Aorta (tissue), 5 donors: ENCODE measurements at regions not wholly inside any gene's neighbourhood (a gene's known extent, or its start where the extent isn't known, plus 50 kb on each side); places are given as distances from the start of the nearest gene placed in this dataset.

ENCODE experiments used
- ATAC-seq: fragments of 200-7000 bp; cut with Tn5 transposase; one replicate; pipeline ENCODE4 v1.9.1; 2022; ENCODE audit warnings: moderate library complexity; ENCODE audit not compliant: low FRiP score
- DNase-seq, 2 donors: peaks; one replicate each; pipeline ENCODE4 v3.0.0-alpha.2; 2020
- H3K27ac ChIP-seq, 2 donors: one replicate each; pipeline ENCODE4 v1.5.1; 2013; ENCODE audit warnings: low read length in 2 of 2, mild to moderate bottlenecking in 2 of 2, moderate library complexity in 2 of 2, control low read depth in 1 of 2, inconsistent platforms in 1 of 2, low read depth in 1 of 2
- H3K27me3 ChIP-seq, 2 donors: one replicate each; pipeline ENCODE4 v1.6.1; 2013; ENCODE audit warnings: control low read depth in 1 of 2, low read length in 1 of 2, mild to moderate bottlenecking in 1 of 2, moderate library complexity in 1 of 2; ENCODE audit not compliant: insufficient read depth in 2 of 2, control insufficient read depth in 1 of 2
- H3K36me3 ChIP-seq, 2 donors: one replicate each; pipeline ENCODE4 v1.6.1; 2013; ENCODE audit warnings: control low read depth in 1 of 2, low read length in 1 of 2, mild to moderate bottlenecking in 1 of 2; ENCODE audit not compliant: insufficient read depth in 2 of 2, control insufficient read depth in 1 of 2
- H3K4me1 ChIP-seq, 2 donors: one replicate each; pipeline ENCODE4 v1.6.1; 2013; ENCODE audit warnings: low read length in 2 of 2, control low read depth in 1 of 2, mild to moderate bottlenecking in 1 of 2, moderate library complexity in 1 of 2; ENCODE audit not compliant: insufficient read depth in 2 of 2, control insufficient read depth in 1 of 2
- H3K4me3 ChIP-seq, 2 donors: one replicate each; pipeline ENCODE4 v1.5.1; 2013; ENCODE audit warnings: low read length in 2 of 2, control low read depth in 1 of 2, mild to moderate bottlenecking in 1 of 2
- H3K9me3 ChIP-seq: one replicate; pipeline ENCODE4 v1.6.1; 2013; ENCODE audit warnings: mild to moderate bottlenecking, low read length; ENCODE audit not compliant: control insufficient read depth
- WGBS, 2 donors: extraction: QIAGEN DNeasy Blood & Tissue Kit; methylation state at CpG; one replicate each; pipeline ENCODE4 v1.1.7; 2013; 5-methylcytosine and 5-hydroxymethylcytosine counted together
- intact Hi-C, 2 donors: fragments of 100-400 bp; cut with DNase I; formaldehyde crosslinking; loops; one replicate each; pipeline versions ENCODE4 v1.14.2 to v1.15.0; 2022
- donor health status: healthy with polysubstance abuse.
- donor health status: Bipolar disorder and iron deficiency.
- donor health status: DM: no; HTN: no; CAD: no.
- donor health status: DM: no; HTN: no; CAD: no.
- donor health status: DM: yes; HTN: yes; CAD: no.

- H3K27me3 ChIP-seq, result no peaks in the 10 kb centered on the region
- WGBS, 2 donors, result 93 to 97% methylated on average over 4 of the region's 4 CpGs
- H3K9me3 ChIP-seq, result no peaks in the 10 kb centered on the region
- no peaks in the 10 kb centered on the region for H3K4me1 ChIP-seq
- no peak overlapping the region for H3K27ac ChIP-seq
- H3K36me3 ChIP-seq, result no peaks in the 10 kb centered on the region
- H3K4me3 ChIP-seq, result no peak overlapping the region
- no peak for ATAC-seq
- DNase-seq, result no peak
- intact Hi-C loops, result no loop called here
Observed at GRCh38 chr10:88071879-88072278, 208.5 kb downstream of the PTEN start.

GRCh38 chr10:88073682-88074081, 210.3 kb downstream of the PTEN start:
- H3K36me3 ChIP-seq, result no peaks in the 10 kb centered on the region
- H3K27me3 ChIP-seq, result no peaks in the 10 kb centered on the region
- no peak overlapping the region for H3K27ac ChIP-seq
- no peak overlapping the region for H3K4me3 ChIP-seq
- 67 to 96% methylated on average over 4 of the region's 4 CpGs for WGBS, 2 donors
- ATAC-seq, result no peak
- intact Hi-C loops, result no loop called here
- no peak for DNase-seq
- no peaks in the 10 kb centered on the region for H3K4me1 ChIP-seq
- H3K9me3 ChIP-seq, result no peaks in the 10 kb centered on the region

GRCh38 chr10:88074971-88075370, 211.5 kb downstream of the PTEN start:
- no peak for DNase-seq
- Histone ChIP-seq H3K27ac (no peak overlapping the region), H3K4me1 (peaks cover 0 to 2% of the 10 kb centered on the region in 2 donors), H3K4me3 (no peak overlapping the region), H3K9me3 (no peaks in the 10 kb centered on the region), H3K36me3 (no peaks in the 10 kb centered on the region), H3K27me3 (no peaks in the 10 kb centered on the region)
- WGBS, 2 donors, result 97% methylated on average over 5 of the region's 5 CpGs
- no peak for ATAC-seq
- intact Hi-C loops, result no loop called here

GRCh38 chr10:88076027-88076880, 212.8 kb downstream of the PTEN start:
- DNase-seq (no peak), ATAC-seq (no peak)
- Histone ChIP-seq H3K36me3 (no peaks in the 10 kb centered on the region), H3K27me3 (no peaks in the 10 kb centered on the region), H3K4me3 (no peak overlapping the region), H3K27ac (no peak overlapping the region), H3K9me3 (no peaks in the 10 kb centered on the region), H3K4me1 (peaks cover 2 to 3% of the 10 kb centered on the region in 2 donors)
- intact Hi-C loops, result no loop called here
- WGBS, 2 donors, result 78 to 80% methylated on average over 10 of the region's 10 CpGs

GRCh38 chr10:88077977-88078376, 214.6 kb downstream of the PTEN start:
- H3K27ac ChIP-seq, result no peak overlapping the region
- no peaks in the 10 kb centered on the region for H3K9me3 ChIP-seq
- H3K27me3 ChIP-seq, result no peaks in the 10 kb centered on the region
- H3K4me3 ChIP-seq, result no peak overlapping the region
- DNase-seq (no peak), ATAC-seq (no peak)
- peaks cover 5 to 9% of the 10 kb centered on the region in 2 donors for H3K4me1 ChIP-seq
- 62 to 86% methylated on average over 4 of the region's 4 CpGs for WGBS, 2 donors
- H3K36me3 ChIP-seq, result no peaks in the 10 kb centered on the region
- intact Hi-C loops, result no loop called here

- Histone ChIP-seq H3K9me3 (no peaks in the 10 kb centered on the region), H3K27ac (peak overlapping the region in 1 of 2 donors; percentile 70), H3K4me1 (peaks cover 5 to 9% of the 10 kb centered on the region in 2 donors), H3K36me3 (no peaks in the 10 kb centered on the region), H3K4me3 (no peak overlapping the region), H3K27me3 (no peaks in the 10 kb centered on the region)
- WGBS, 2 donors, result 1 to 3% methylated on average over 3 of the region's 3 CpGs
- ATAC-seq, result no peak
- no peak for DNase-seq
- intact Hi-C loops, result loop anchor here in 1 of 2 donors (10.0 kb wide), 1 partner anchor 305 kb away; no protein-coding TSS in a partner anchor
Observed at GRCh38 chr10:88080213-88080612, 216.8 kb downstream of the PTEN start.

- Histone ChIP-seq H3K9me3 (no peaks in the 10 kb centered on the region), H3K27me3 (no peaks in the 10 kb centered on the region), H3K4me1 (peaks cover 5 to 9% of the 10 kb centered on the region in 2 donors), H3K27ac (no peak overlapping the region), H3K36me3 (no peaks in the 10 kb centered on the region), H3K4me3 (no peak overlapping the region)
- intact Hi-C loops, result loop anchor here in 1 of 2 donors (10.0 kb wide), 1 partner anchor 303 kb away; no protein-coding TSS in a partner anchor
- no peak for DNase-seq
- WGBS, 2 donors, result 18 to 35% methylated on average over 3 of the region's 3 CpGs
- ATAC-seq, result no peak
Observed at GRCh38 chr10:88081457-88082054, 218.1 kb downstream of the PTEN start.

GRCh38 chr10:88082391-88082790, 219.0 kb downstream of the PTEN start:
- no peak overlapping the region for H3K4me3 ChIP-seq
- H3K36me3 ChIP-seq, result no peaks in the 10 kb centered on the region
- no peaks in the 10 kb centered on the region for H3K9me3 ChIP-seq
- 97 to 99% methylated on average over 3 of the region's 3 CpGs for WGBS, 2 donors
- no peak for ATAC-seq
- no peak for DNase-seq
- H3K4me1 ChIP-seq, result peaks cover 5 to 9% of the 10 kb centered on the region in 2 donors
- no peaks in the 10 kb centered on the region for H3K27me3 ChIP-seq
- intact Hi-C loops, result loop anchor here in 1 of 2 donors (10.0 kb wide), 1 partner anchor 302 kb away; no protein-coding TSS in a partner anchor
- no peak overlapping the region for H3K27ac ChIP-seq
